ENCODE measurements at regions not wholly inside any gene's neighbourhood (a gene's known extent, or its start where the extent isn't known, plus 50 kb on each side); places are given as distances from the start of the nearest gene placed in this dataset.
"Not testable (repeated sequence)": the region's sequence is repeated elsewhere in the genome, so short reads cannot be mapped to it uniquely, and the experiment has no call there.

- DNase-seq (ENCODE audit: low read depth in 1 of 2, low spot score in 1 of 2): no peak
Measured at GRCh38 chr12:67533159-67533558, 115.4 kb upstream of the DYRK2 start.

GRCh38 chr12:67534046-67534445, 114.5 kb upstream of the DYRK2 start:
- no peak for DNase-seq (ENCODE audit: low read depth in 1 of 2, low spot score in 1 of 2)

DNA sequence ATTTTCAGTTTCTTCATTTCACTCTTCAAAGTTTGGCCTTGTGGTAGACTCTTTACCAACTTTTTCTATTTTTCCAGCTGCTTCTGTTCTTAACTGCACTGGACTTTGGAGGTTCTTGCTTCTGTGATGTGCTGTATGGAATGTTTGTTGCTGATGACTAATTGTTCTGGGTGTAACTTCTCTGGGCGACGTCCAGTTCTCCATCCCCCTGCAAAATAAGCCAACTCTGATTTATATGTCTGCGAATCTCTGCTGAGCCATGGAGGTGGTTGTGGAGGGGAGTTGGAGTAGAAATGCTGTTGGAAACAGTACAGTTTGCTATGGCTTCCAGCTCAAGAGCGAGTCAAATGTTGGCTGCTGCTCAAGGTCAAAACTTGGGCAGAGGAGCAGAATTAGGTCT, 113.9 kb upstream of the DYRK2 start:
- no peak for DNase-seq (ENCODE audit: low read depth in 1 of 2, low spot score in 1 of 2)

GRCh38 chr12:67535176-67535575, 113.4 kb upstream of the DYRK2 start:
- DNase-seq (ENCODE audit: low read depth in 1 of 2, low spot score in 1 of 2): no peak

GRCh38 chr12:67535971-67536370, 112.6 kb upstream of the DYRK2 start:
- DNase-seq (ENCODE audit: low read depth in 1 of 2, low spot score in 1 of 2): no peak

GRCh38 chr12:67539329-67539728, 109.2 kb upstream of the DYRK2 start:
- DNase-seq (ENCODE audit: low read depth in 1 of 2, low spot score in 1 of 2): no peak

- DNase-seq (ENCODE audit: low read depth in 1 of 2, low spot score in 1 of 2): no peak
Measured at GRCh38 chr12:67539946-67540345, 108.6 kb upstream of the DYRK2 start.

DNA sequence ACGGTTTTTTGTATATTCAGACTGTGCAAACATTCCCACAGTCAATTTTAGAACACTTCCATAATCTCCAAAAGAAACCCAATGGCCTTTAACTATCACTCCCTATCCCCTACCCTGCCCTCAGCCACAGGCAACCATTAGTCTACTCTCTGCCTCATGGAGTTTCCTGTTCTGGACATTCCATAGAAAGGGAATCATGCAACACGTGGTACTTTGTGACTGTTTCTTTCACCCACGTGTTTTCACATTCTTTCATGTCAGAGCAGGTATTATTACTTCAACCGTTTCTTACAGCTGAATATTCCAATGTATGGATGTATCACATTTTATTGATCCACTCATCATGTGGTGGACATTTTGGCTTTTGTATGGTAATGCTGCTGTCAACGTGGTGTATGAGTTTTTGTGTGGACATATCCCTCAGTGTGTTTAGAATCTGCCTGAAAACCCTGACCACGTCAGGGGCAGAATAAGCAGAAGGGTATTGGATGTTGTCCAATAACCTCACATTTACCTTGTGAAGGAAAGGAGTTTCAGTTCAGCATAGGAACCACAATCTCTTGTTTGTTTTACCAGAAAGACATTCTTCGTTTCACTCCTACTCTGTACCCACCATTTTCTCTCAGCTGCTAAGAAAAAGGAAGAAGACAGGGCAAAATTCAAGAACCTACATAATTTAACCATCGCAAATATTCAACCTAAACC, 107.5 kb upstream of the DYRK2 start:
- DNase-seq (ENCODE audit: low read depth in 1 of 2, low spot score in 1 of 2): no peak

GRCh38 chr12:67541625-67541991, 106.9 kb upstream of the DYRK2 start:
- DNase-seq (ENCODE audit: low read depth in 1 of 2, low spot score in 1 of 2): no peak

- DNase-seq (ENCODE audit: low read depth in 1 of 2, low spot score in 1 of 2): no peak
Measured at GRCh38 chr12:67543021-67543770, 105.3 kb upstream of the DYRK2 start.

DNA sequence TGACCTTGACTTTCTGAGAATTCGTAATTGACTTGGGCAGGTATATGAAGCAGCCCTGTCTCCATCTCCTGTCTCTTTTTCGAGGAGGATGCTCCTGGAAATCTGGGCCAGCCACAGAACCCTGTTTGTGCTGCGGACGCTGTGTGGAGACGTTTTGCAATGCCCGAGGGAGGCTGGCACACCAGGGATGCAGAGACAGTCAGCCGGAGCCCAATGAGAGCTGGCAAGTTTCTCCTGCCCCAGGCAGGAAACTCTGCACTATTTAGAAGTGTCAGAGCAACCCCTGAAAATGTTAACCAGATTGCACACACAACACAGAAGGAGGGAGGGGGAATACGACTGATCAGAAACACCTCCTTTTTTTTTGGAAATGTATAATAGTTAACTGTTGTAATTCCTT, 103.2 kb upstream of the DYRK2 start:
- DNase-seq (ENCODE audit: low read depth in 1 of 2, low spot score in 1 of 2): no peak

DNA sequence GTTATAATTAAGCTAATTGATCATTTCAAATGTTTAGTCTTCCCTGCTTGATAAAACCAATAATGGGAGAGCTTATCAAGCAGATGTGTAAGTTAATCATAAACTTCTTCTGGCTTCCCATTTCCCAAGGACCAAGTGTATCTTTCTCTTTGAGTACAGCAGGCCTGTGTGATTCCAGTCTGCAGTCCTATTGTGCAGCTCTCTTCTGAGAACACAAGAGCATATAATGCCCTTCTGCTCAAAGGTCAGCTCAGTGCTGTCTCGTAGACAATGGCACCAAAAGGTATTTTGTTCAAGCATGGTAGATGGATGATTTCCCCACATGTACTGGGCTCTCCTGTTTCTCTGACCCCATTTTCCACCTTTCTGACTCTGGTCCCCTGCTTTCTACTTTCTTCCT, 101.8 kb upstream of the DYRK2 start:
- DNase-seq (ENCODE audit: low read depth in 1 of 2, low spot score in 1 of 2): no peak

- not testable (repeated sequence) for DNase-seq (ENCODE audit: low read depth in 1 of 2, low spot score in 1 of 2)
Measured at GRCh38 chr12:67555075-67555717, 93.3 kb upstream of the DYRK2 start.

DNA sequence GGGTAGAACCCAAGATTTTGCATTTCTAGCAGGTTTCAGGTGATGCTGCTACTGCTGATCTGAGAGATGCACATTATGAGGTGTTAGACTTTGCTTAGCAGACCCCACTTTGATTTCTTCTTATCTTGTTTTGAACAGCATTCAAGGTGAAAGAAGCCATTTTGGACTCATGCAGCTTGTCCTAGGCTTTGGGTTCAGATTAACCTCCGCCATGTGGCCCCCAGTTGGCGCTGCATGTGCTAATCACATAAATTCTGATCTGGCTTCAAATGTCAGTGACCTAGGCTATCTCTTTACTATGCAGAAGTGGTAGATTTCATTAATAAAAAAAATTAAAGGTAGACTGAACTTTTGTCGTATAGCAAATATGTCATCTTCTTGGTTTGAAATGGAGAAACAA, 89.8 kb upstream of the DYRK2 start:
- no peak for DNase-seq (ENCODE audit: low read depth in 1 of 2, low spot score in 1 of 2)

DNA sequence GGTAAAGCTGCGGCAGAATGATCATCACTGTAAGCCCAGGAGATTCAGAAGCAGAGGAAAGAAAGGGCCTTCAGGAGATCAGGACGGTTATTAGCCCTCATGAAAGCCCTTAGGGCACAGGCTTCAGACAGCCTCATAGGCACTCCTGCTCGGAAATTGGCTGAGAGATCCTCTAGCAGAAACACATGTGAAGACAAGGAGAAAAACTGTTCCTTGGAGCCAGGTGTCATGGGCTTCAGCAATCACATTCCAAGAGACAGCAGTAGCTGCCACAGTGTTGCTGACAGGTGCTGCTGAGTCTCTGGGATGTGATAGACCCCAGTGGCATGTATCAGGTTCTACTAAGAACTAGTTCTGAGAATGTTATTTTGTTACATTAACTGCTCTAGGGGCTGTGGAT, 88.8 kb upstream of the DYRK2 start:
- no peak for DNase-seq (ENCODE audit: low read depth in 1 of 2, low spot score in 1 of 2)

GRCh38 chr12:67562513-67563287, 85.8 kb upstream of the DYRK2 start:
- no peak for DNase-seq (ENCODE audit: low read depth in 1 of 2, low spot score in 1 of 2)

- DNase-seq (ENCODE audit: low read depth in 1 of 2, low spot score in 1 of 2): no peak
Measured at GRCh38 chr12:67568055-67568454, 80.5 kb upstream of the DYRK2 start.

DNA sequence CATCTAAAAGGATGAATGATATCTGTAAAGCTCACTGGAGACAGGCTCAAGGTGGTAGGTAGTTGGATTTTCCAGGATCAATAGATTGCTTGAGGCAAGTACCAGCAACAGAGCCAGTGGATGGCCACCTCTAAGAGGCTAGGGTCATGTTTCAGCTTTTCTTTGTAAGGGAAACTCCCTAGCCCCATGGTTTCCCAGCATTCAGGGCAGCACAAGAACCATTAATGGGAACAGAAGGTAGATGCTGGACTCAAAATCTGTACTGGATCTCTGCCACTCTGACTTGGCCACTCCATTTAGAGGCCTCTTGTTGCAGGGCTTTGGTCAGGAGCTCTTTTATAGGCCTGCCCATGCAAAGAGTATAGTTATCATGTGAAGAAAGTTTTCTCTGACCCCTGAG, 76.1 kb upstream of the DYRK2 start:
- no peak for DNase-seq (ENCODE audit: low read depth in 1 of 2, low spot score in 1 of 2)

GRCh38 chr12:67573566-67573965, 75.0 kb upstream of the DYRK2 start:
- no peak for DNase-seq (ENCODE audit: low read depth in 1 of 2, low spot score in 1 of 2)

DNA sequence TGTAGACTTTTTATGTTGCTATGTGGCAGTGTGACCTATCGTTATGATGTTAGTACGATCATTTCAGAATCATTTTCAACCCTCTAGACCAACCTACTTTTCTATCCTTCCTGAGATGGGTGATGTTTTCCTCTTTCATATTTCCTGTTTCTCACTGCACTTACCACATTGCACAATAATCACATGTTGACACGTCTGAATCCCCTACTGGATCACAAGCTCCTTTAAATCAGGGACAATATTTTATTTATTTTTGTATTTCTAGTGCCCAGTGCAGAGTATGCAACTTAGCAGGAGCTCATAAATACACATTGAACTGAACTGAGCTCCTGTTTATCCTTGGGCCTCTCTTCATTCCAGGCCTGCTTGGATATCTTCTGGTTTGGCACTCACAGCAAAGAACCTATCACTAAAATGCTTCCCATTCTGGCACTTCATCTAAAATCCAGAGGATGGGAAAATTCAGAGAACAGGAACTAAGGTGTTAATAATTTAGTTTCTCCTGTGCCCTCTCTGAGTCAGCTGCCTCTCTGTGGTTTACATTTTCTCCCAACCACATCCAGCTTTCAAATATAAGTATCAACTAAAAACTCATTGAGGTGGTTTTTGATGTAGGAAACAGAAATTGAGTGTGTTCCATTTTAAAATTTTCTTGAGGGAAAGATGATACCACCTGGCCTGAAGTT, 69.4 kb upstream of the DYRK2 start:
- no peak for DNase-seq (ENCODE audit: low read depth in 1 of 2, low spot score in 1 of 2)

GRCh38 chr12:67579662-67580003, 68.9 kb upstream of the DYRK2 start:
- DNase-seq (ENCODE audit: low read depth in 1 of 2, low spot score in 1 of 2): no peak

Measured in stimulated activated CD4-positive, alpha-beta T cell treated with anti-CD3 and anti-CD28 coated beads, Interleukin-15, amount 100 ng/mL, for 1 hour (primary cell).